HG02642 (cell line): ENCODE measurements at regions not wholly inside any gene's neighbourhood (a gene's known extent, or its start where the extent isn't known, plus 50 kb on each side); places are given as distances from the start of the nearest gene placed in this dataset.

Experiments
- ATAC-seq: cut with Tn5 transposase; IDR thresholded peaks from one replicate; pipeline ENCODE4 v1.9.1; 2021; ENCODE audit warnings: mild to moderate bottlenecking; ENCODE audit not compliant: unreplicated experiment, poor library complexity

- no peak for ATAC-seq
Observed at GRCh38 chr13:44165221-44165888, 208.3 kb upstream of the SERP2 start.

GRCh38 chr13:44165889-44166496 lies 207.6 kb upstream of the SERP2 start:
- ATAC-seq, result no peak

GRCh38 chr13:44169018-44169911 lies 204.4 kb upstream of the SERP2 start:
- no peak for ATAC-seq

DNA sequence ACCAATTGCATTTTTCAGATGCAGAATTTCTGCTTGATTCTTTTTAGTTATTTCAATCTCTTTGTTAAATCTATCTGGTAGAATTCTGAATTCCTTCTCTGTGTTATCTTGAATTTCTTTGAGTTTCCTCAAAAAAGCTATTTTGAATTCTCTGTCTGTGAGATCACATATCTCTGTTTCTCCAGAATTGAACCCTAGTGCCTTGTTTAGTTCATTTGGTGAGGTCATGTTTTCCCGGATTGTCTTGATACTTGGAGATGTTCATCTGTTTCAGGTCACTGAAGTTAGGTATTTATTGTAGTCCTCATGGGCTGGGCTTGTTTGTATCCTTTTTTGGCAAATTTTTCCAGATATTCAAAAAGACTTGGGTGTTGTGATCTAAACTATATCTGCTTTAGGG lies 202.9 kb upstream of the SERP2 start:
- no peak for ATAC-seq

DNA sequence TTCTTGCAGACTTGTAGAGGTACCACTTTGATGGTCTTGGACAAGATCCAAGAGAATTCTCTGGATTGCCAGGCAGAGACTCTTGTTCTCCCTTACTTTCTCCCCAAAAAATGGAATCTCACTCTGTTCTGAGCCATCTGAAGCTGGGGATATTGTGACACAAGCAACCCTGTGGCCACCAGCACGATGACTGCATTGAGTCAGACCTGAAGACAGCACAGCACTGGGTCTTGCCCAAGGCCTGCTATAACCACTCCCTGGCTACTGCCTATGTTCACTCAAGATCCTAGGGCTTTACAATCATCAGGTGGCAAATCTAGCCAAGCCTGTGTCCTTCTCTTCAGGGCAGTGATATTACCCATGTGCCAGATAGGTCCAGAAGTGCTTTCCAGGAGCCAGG lies 202.5 kb upstream of the SERP2 start:
- no peak for ATAC-seq

DNA sequence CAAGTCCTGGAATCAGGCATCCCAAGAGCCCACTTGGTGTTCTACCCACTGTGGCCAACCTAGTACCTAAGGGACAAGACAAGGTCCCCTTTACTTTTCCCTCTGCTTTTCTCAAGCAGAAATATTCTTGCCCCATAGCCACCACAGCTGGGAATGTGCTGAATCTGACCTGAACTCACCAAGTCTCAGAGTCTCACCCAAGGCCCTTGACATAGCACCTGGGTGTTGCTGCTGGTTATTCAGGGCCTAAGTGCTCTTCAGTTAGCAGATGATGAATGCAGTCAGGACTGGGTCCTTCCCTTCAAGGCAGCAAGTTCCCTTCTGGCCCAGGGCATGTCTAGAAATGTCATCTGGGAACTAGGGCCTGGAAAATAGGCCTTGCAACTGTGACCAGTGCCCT lies 201.8 kb upstream of the SERP2 start:
- ATAC-seq, result no peak

DNA sequence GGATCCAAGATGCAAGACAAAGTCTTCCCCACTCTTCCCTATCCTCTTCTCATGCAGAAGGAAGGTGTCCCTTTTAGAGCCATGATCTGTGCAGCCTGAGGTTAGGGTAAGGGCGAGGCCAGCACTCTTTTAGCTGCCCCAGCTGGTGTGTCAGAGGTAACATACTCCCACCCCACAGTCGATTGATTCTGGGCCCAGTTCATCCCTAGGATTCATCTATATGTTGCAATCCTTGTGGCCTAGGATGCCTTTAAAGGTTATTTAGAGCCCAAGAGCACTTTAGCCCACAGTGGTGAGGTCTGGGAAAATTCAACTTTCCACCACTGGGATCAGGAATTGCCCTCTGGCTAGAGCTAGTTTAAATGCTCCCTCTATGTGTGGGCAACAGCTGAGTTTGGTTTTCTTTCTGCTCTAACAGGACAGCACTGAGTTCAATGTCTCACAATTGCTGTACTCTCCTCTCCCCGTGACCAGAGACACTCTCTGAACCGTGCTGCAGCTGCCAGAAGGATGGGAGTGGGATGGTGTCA lies 201.3 kb upstream of the SERP2 start:
- no peak for ATAC-seq

DNA sequence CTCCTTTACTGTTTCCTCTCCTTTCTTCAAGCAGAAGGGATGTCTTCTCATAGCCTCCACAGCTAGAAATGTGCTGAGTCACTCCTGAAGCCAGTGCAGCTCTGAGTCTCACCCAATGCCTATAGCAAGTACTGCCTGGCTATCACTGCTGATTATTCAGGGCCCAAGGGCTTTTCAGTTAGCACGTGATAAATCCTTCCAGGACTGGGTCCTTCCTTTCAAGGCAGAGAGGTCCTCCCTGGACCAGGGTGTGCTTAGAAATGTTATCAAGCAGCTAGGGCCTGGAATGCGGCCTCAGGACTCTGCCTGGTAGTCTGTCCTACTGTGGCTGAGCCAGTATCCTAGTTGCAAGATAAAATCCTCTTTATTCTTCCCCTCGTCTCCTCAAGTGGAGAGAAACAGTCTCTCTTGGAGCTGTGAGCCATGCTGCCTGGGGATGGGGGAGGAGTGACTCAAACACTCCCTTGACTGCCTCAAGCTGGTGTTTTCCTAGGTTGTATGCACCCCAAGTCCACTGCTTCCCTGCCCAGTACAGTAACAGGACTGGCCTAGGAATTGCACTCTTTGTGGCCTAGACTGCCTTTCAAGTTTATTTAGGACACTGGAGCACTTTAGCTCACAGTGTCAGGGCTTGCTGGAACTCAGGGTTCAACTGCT lies 198.7 kb upstream of the SERP2 start:
- no peak for ATAC-seq

GRCh38 chr13:44176173-44176572 lies 197.5 kb upstream of the SERP2 start:
- ATAC-seq, result no peak

GRCh38 chr13:44180876-44181536 lies 192.6 kb upstream of the SERP2 start:
- ATAC-seq, result no peak

- no peak for ATAC-seq
Observed at GRCh38 chr13:44181931-44182330, 191.7 kb upstream of the SERP2 start.

- no peak for ATAC-seq
Observed at GRCh38 chr13:44184740-44185139, 188.9 kb upstream of the SERP2 start.

DNA sequence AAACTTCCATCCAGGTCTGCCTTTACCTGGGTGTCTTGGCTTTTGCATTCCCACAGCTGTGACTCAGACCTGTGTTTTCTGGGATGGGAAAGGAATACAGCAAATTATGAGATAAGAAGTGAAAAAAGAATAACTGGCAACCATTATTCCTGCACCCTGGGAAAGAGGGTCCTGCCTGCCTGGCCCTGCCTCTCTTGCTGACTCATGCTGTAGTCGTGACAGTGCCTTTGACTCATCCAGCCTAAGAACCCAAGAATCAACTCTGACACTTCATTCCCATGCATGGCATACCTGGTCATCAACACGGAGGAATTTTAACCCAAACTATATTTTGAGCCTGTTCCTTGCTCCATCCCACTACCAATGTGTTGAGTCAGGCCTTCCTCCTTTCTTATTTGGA lies 185.4 kb upstream of the SERP2 start:
- no peak for ATAC-seq

DNA sequence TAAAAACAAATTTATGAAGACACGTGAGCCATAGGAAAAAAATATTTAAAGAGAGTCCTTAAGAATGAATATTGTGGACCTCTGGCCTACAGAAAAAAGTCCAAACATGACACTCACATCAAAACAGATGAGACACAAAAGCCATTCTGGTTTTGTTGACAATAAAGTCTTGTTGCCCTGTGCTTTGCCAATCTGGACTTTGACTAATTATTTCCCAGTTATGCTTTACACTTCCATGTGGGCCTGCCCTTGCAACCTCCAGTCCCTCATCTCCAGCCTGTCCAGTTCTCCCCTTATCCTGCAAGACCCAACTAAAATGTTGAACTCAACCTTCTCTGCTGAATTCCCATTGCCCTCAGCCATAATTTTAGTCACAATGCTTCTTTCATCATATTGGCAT lies 184.5 kb upstream of the SERP2 start:
- no peak for ATAC-seq

- no peak for ATAC-seq
Observed at GRCh38 chr13:44191103-44191502, 182.5 kb upstream of the SERP2 start.

- ATAC-seq, result no peak
Observed at GRCh38 chr13:44191504-44192171, 182.0 kb upstream of the SERP2 start.

DNA sequence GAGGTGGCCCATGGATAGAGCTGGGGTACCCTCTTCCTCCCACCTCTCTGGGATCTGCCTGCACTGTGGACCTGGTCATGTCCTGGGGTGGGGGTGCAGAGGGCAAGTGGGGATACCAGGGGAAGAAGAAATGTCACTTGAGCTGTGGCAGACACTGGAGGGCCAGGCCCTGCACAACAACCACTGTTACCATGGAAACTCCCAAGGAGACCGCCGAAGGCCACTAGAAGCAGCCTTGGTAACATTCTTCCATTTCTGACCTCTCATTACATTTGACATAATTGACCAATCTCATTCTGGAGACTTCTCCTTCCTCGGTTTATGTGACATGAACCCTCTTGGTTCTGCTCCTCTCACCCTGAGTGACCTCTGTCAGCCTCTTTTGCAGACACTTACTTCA lies 179.9 kb upstream of the SERP2 start:
- no peak for ATAC-seq

DNA sequence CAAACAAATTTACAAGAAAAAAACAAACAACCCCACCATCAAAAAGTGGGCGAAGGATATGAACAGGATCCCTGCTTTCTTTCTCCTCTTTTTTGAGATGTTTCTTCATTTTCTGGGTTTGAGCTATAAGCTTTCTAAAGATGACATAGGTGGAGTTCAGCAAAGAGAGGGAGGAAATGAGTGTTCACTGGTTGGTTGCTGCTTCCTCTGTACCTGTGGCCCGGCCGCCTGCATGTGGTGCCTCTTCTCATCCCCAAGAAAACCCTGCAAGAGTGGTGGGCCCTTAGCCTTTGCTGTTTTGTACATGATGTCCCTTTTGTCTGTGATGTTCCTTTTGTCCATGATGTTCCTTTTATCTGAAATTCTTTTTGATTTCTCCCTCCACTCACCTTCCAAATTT lies 178.4 kb upstream of the SERP2 start:
- no peak for ATAC-seq

- ATAC-seq, result no peak
Observed at GRCh38 chr13:44196196-44196751, 177.3 kb upstream of the SERP2 start.
